ENCODE measurements at regions not wholly inside any gene's neighbourhood (a gene's known extent, or its start where the extent isn't known, plus 50 kb on each side); places are given as distances from the start of the nearest gene placed in this dataset.

DNA sequence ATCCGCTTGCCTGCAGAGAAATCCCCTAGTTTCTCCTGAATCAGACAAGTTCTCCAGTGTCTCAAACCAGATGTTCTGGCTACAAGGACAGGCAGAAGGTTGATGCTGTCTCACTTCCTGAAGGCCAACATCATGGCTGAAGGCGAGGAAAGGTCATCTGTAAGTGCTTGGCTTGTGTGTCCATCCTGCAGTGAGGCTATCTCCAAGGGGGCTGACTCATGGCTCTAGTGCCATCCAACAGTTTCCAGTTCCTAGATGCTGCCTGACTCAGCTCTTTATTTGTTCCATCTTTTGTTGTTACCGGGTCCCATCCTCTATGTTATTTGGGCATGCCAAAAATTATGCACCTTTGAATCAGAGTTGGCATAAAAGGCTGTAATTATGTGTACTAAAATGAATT is 232.1 kb upstream of the TBX3 start:
- no peak for DNase-seq

GRCh38 chr12:114913871-114914801 is 230.2 kb upstream of the TBX3 start:
- DNase-seq = no peak

GRCh38 chr12:114912811-114913210 is 228.8 kb upstream of the TBX3 start:
- DNase-seq = no peak

DNA sequence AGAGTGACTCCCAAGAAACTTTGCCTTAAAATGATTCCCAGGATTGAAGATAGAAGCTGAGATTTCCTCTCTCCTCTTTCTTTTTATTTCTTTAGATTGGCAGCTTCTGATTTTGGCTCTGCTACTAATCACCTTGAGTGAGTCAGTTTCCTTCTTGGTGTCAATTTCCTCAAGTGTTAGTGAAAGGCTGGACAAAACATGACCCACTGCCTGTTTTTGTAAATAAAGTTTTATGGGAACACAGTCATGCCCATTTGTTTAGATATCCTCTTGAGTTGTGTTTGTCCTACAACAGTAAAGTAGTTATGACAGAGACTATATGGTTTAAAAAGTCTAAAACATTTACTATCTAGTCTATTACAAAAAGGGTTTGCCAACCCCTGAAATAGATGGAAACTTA is 227.2 kb upstream of the TBX3 start:
- DNase-seq = no peak

GRCh38 chr12:114904254-114905003 is 220.5 kb upstream of the TBX3 start:
- DNase-seq = no peak

GRCh38 chr12:114903083-114903691 is 219.2 kb upstream of the TBX3 start:
- no peak for DNase-seq

- no peak for DNase-seq
These were observed 218.7 kb upstream of the TBX3 start for GRCh38 chr12:114902665-114903064.

GRCh38 chr12:114901316-114901715 is 217.3 kb upstream of the TBX3 start:
- DNase-seq = no peak

GRCh38 chr12:114898159-114898558 is 214.2 kb upstream of the TBX3 start:
- DNase-seq = no peak

DNA sequence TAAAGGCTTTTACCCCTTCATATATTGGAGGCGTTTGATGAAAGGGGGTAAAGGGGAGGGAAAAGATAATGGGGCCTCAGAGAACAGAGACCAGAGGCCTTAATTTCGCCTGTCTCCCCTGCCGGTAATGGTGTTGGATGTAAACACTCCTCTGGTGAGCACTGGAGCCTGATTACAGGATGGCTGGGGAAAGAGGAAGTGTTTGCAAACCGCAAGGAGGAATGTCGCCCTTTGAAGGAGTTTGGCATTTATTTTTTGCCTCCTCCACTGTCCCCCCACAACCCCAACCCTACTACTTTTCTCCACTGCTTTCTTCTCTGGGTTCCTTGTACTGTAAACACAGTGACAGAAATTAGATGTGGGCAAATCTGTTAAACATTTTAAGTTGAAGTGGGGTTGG is 211.9 kb upstream of the TBX3 start:
- no peak for DNase-seq

- no peak for DNase-seq
These were observed 211.1 kb upstream of the TBX3 start for GRCh38 chr12:114895081-114895480.

GRCh38 chr12:114894076-114894475 is 210.1 kb upstream of the TBX3 start:
- no peak for DNase-seq

DNA sequence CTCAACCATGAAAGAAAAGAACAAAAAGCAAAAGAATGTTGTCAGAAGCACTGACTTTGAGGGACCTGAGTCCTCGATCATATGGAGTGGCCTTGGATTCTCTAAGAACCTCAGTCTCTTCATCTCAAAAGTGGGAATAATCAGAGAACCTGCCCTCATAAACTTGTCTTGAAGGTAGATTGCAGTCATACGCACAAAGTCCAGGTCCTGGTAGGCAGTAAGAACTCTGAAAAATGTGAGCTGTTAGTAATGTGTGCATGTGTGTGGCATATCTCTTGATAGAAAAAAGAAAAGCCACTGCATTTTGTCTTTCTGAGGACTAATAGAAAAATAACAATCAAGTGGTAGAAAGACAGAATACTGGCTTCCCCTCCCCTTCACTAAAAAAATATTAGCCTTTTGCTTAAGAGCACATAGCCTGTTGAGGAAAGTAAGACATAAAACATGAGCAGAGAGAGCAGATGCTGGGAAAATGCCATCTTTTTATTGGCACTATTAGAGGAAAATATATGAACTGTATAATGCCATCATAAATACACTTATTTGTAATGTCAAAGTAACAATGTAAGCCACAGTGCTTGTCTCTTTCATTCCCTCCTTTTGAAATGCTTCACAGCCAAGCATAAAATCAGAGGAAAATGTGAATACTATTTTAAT is 205.1 kb upstream of the TBX3 start:
- DNase-seq = no peak

- no peak for DNase-seq
These were observed 204.5 kb upstream of the TBX3 start for GRCh38 chr12:114888448-114888847.

- DNase-seq = no peak
These were observed 201.5 kb upstream of the TBX3 start for GRCh38 chr12:114885501-114885900.

DNA sequence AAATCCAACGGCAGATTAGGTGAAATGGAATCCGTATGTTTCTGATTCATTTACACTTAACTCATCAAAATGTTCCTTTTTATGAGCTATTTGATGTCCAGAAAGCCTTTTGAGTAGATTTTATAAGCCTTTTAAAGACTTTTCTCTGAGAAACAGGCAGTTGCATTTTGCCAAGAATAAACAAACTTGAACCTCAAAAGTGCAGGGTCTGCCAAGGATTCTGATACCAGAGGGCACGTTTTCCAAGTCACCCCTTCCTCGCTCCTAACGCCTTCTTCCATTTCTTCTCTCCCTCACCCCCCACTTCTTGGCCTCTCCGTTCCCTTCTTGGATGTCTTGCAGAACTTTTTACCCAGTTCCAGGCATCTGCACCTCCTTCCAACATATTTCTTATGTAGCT is 200.6 kb upstream of the TBX3 start:
- DNase-seq = no peak

DNA sequence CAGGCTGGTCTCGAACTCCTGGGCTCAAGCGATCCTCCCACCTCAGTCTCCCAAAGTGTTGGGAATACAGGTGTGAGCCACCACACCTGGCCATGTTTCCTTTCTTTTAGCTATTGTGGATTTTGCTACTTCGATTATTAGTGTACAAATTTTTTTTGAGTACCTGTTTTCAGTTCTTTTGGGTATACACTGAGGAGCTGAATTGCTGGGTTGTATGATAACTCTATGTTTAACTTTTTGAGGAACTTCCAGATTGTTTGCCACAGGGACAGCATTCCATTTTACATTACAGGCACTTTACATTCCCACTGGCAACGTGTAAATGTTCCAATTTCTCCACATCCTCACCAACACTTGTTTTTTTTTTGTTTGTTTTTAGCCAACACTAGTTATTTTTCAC is 198.1 kb upstream of the TBX3 start:
- no peak for DNase-seq

- DNase-seq = no peak
These were observed 195.4 kb upstream of the TBX3 start for GRCh38 chr12:114879354-114879753.

DNA sequence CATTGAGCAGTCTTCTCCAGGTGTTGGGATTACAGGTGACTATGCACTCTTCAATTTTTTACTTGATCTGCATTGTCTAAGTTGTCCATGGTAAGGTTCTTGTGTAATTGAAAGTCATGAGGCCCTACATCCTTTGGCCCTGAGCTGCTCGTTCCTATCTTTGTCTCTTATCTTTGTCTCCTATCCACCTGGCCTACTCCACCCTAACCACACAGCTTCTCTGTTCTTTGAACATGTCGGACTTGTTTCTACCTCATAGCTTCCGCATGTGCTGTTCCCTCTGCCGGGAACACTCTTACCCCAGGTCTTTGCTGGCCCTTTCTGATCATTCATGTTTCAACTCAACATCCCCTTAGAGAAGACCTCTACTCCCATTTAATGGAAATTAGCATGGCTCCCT is 194.8 kb upstream of the TBX3 start:
- DNase-seq = no peak

- DNase-seq = no peak
These were observed 193.1 kb upstream of the TBX3 start for GRCh38 chr12:114876968-114877680.

DNA sequence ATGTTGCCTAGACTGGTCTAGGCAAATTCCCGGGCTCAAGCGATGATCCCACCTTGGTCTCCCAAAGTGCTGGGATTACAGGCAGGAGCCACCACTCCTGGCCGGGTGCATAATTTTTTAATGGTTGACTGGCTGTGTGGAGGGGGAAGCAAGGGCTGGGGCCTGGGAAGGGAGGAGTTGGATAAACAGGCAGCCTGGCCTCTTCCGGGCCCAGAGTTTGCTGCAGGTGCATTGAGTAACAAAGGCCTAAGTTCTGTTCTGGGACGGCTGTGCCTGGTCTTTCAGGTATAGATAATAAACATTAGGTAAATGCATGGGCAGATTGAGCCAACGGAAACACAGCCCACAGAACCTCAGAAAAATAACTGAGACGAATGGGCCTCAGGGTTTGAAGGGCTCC is 191.3 kb upstream of the TBX3 start:
- no peak for DNase-seq

DNA sequence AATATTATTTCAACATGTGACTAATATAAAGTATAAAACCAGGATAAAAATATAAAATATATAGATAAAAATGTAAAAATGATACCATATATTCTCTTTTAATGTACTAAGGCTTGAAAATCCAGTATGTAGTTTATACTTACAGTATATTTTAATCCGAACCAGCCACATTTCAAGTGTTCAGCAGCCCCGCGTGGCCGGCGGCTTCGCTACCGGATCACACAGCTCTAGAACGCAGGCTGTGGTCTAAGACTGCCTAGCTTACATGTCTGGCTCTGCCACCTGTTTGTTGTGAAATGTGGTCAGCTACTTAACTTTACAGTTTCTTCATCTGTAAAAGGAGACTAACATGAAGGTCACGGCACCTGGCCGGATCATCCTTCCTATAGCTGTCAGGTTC is 189.7 kb upstream of the TBX3 start:
- no peak for DNase-seq
